GM18870 (cell line): ENCODE measurements at regions not wholly inside any gene's neighbourhood (a gene's known extent, or its start where the extent isn't known, plus 50 kb on each side); places are given as distances from the start of the nearest gene placed in this dataset.
A peak's percentile ranks its signal among the peaks of the same experiment; 100 is the strongest.

ENCODE experiments used
- ATAC-seq: cut with Tn5 transposase; IDR thresholded peaks from one replicate; pipeline ENCODE4 v1.9.1; 2021; ENCODE audit warnings: moderate library complexity; ENCODE audit not compliant: unreplicated experiment

- peak; percentile 49 for ATAC-seq
Observed at GRCh38 chr4:144902614-144903013, 195.4 kb downstream of the ANAPC10 start.

GRCh38 chr4:144903953-144904711, 193.9 kb downstream of the ANAPC10 start:
- ATAC-seq = no peak

GRCh38 chr4:144905286-144905685, 192.7 kb downstream of the ANAPC10 start:
- ATAC-seq = no peak

GRCh38 chr4:144906181-144906925, 191.6 kb downstream of the ANAPC10 start:
- ATAC-seq = no peak

- no peak for ATAC-seq
Observed at GRCh38 chr4:144910723-144911122, 187.3 kb downstream of the ANAPC10 start.
